HepG2 (cell line): ENCODE measurements at regions not wholly inside any gene's neighbourhood (a gene's known extent, or its start where the extent isn't known, plus 50 kb on each side); places are given as distances from the start of the nearest gene placed in this dataset.

ENCODE experiments used
- ATAC-seq: fragments of 200-7000 bp; cut with Tn5 transposase; 3 replicates; pipeline ENCODE4 v1.9.1; 2020; ENCODE audit warnings: mild to moderate bottlenecking, moderate library complexity
- BruUV-seq: library from RNA; stranded (reverse); fragments of 400-500 nt; replicated peaks from 2 replicates; lab custom pipeline; 2021; lab: Mats Ljungman, UMichigan
- CTCF ChIA-PET: fragments of 300-600 bp; formaldehyde crosslinking; extraction: SDS; loops from one replicate; lab custom pipeline; 2021; ENCODE audit warnings: low total read pairs, inconsistent platforms, low intra/inter-chr PET ratio; lab: Yijun Ruan, JAX
- POLR2A ChIA-PET: fragments of 350-600 bp; sonication (Branson Sonifier 250); formaldehyde crosslinking; loops from one replicate; lab custom pipeline; 2020; ENCODE audit warnings: antibody characterized with exemption, inconsistent platforms; lab: Yijun Ruan, JAX
- DNase-seq: peaks from one replicate; pipeline ENCODE4 v3.0.0-alpha.2; 2015; ENCODE audit warnings: low spot score
- FAIRE-seq: peaks from 3 replicates; lab custom pipeline; 2011; peaks lifted over from hg19 to GRCh38; lab: Jason Lieb, UNC
- H2AFZ ChIP-seq: one replicate; pipeline ENCODE4 v1.6.1; 2011; ENCODE audit warnings: low read length, inconsistent platforms
- H3K27ac ChIP-seq: fragments of 300-600 bp; 3 replicates; pipeline ENCODE4 v1.8.0; 2011; ENCODE audit warnings: mixed run types, mild to moderate bottlenecking, mixed read lengths, low read length, inconsistent platforms; ENCODE audit not compliant: insufficient read depth; ENCODE audit errors: extremely low read length
- H3K27me3 ChIP-seq, 2 experiments: fragments of 200-600 bp in 1 of 2; 2 replicates in 1 of 2; 3 replicates in 1 of 2; pipeline versions ENCODE4 v1.6.0 to v1.8.0; 2011; ENCODE audit warnings: low read length in 2 of 2, mild to moderate bottlenecking in 2 of 2, moderate library complexity in 2 of 2, inconsistent platforms in 1 of 2; ENCODE audit not compliant: insufficient read depth in 2 of 2, control insufficient read depth in 1 of 2
- H3K36me3 ChIP-seq, 2 experiments: fragments of 200-600 bp in 1 of 2; replicated peaks in 1 of 2; 2 replicates in 1 of 2; 3 replicates in 1 of 2; pipeline versions ENCODE4 v1.5.1 to v1.8.0; 2011; ENCODE audit warnings: low read length in 2 of 2, inconsistent platforms in 1 of 2; ENCODE audit not compliant: insufficient read depth in 2 of 2, control insufficient read depth in 1 of 2
- H3K4me1 ChIP-seq: 2 replicates; pipeline ENCODE4 v1.5.1; 2012; ENCODE audit warnings: low read length, inconsistent platforms; ENCODE audit not compliant: insufficient read depth
- H3K4me2 ChIP-seq: 2 replicates; pipeline ENCODE4 v1.6.0; 2011; ENCODE audit warnings: low read depth, low read length, inconsistent platforms
- H3K4me3 ChIP-seq, 3 experiments: fragments of 200-600 bp in 1 of 3; sonication (generic), shearing (Covaris generic) in 1 of 3; replicated peaks in 1 of 3; 2 replicates each; pipeline ENCODE4 v1.5.1; 2011 to 2016; ENCODE audit warnings: low read length in 3 of 3, inconsistent platforms in 2 of 3, low read depth in 2 of 3, mild to moderate bottlenecking in 2 of 3, control low read depth in 1 of 3, mixed read lengths in 1 of 3; ENCODE audit not compliant: insufficient read depth in 1 of 3
- H3K79me2 ChIP-seq: one replicate; pipeline ENCODE4 v1.6.1; 2011; ENCODE audit warnings: low read length, inconsistent platforms; ENCODE audit not compliant: insufficient read depth
- H3K9ac ChIP-seq: 2 replicates; pipeline ENCODE4 v1.6.0; 2011; ENCODE audit warnings: mild to moderate bottlenecking, low read depth, low read length, inconsistent platforms; ENCODE audit not compliant: insufficient read depth
- H3K9me3 ChIP-seq: 2 replicates; pipeline ENCODE4 v1.5.1; 2012; ENCODE audit warnings: mild to moderate bottlenecking, low read length
- H4K20me1 ChIP-seq: 2 replicates; pipeline ENCODE4 v1.6.0; 2011; ENCODE audit warnings: inconsistent platforms, mild to moderate bottlenecking, low read length, moderate library complexity; ENCODE audit not compliant: insufficient read depth
- ATM ChIP-seq: fragments of 450-650 bp; IDR thresholded peaks from 2 replicates; pipeline ENCODE4 v1.7.1; 2017; ENCODE audit warnings: mild to moderate bottlenecking, borderline replicate concordance
- CREBL2 ChIP-seq: sonication (generic); formaldehyde crosslinking; IDR thresholded peaks from 2 replicates; pipeline ENCODE4 v1.8.1; 2023; ENCODE audit warnings: missing genetic modification reagents, mild to moderate bottlenecking, borderline replicate concordance
- HIVEP1 ChIP-seq: sonication (generic); formaldehyde crosslinking; IDR thresholded peaks from 2 replicates; pipeline ENCODE4 v1.4.0; 2020; ENCODE audit warnings: mild to moderate bottlenecking, missing genetic modification reagents
- JARID2 ChIP-seq: sonication (generic); formaldehyde crosslinking; IDR thresholded peaks from 2 replicates; pipeline ENCODE4 v1.8.1; 2023; ENCODE audit warnings: missing genetic modification reagents, inconsistent platforms; ENCODE audit not compliant: insufficient replicate concordance
- POLR2AphosphoS2 ChIP-seq: IDR thresholded peaks from 2 replicates; pipeline ENCODE4 v1.6.1; 2011; ENCODE audit warnings: low read depth, low read length, improper control_type of control experiment
- ZFP37 ChIP-seq: sonication (generic); formaldehyde crosslinking; IDR thresholded peaks from 2 replicates; pipeline ENCODE4 v1.4.0; 2020; ENCODE audit warnings: missing genetic modification reagents, borderline replicate concordance
- ZNF580 ChIP-seq: IDR thresholded peaks from 2 replicates; pipeline ENCODE4 v1.6.1; 2016; ENCODE audit warnings: low read depth, borderline replicate concordance
- ZNF710 ChIP-seq: sonication (generic); formaldehyde crosslinking; IDR thresholded peaks from 2 replicates; pipeline ENCODE4 v1.5.0; 2020; ENCODE audit warnings: mild to moderate bottlenecking, missing genetic modification reagents, borderline replicate concordance
- ZNF720 ChIP-seq: sonication (generic); formaldehyde crosslinking; IDR thresholded peaks from 2 replicates; pipeline ENCODE4 v1.4.0; 2020; ENCODE audit warnings: missing genetic modification reagents
- WGBS: methylation state at CpG from one replicate; pipeline ENCODE4 v1.1.6; 2017; ENCODE audit warnings: low lambda C conversion rate; 5-methylcytosine and 5-hydroxymethylcytosine counted together
- in situ Hi-C: cut with HindIII; loops from 2 replicates; pipeline ENCODE4 v1.10.0; 2017; ENCODE audit warnings: low pct_unique_long_range_greater_than_20kb; ENCODE audit not compliant: extremely low pct_ligation_motif_present
- intact Hi-C: fragments of 100-400 bp; cut with micrococcal nuclease; formaldehyde crosslinking; loops from one replicate; pipeline ENCODE4 v1.10.0; 2022; ENCODE audit not compliant: unreplicated experiment
- TF ChIP-seq, protein P1 (sequence below): sonication (generic); formaldehyde crosslinking; IDR thresholded peaks from 2 replicates; pipeline ENCODE4 v1.4.0; 2020; ENCODE audit warnings: missing genetic modification reagents, borderline replicate concordance
- TF ChIP-seq, protein P2 (sequence below): sonication (generic); formaldehyde crosslinking; IDR thresholded peaks from 2 replicates; pipeline ENCODE4 v1.5.0; 2020; ENCODE audit warnings: missing genetic modification reagents, mild to moderate bottlenecking, borderline replicate concordance

DNA sequence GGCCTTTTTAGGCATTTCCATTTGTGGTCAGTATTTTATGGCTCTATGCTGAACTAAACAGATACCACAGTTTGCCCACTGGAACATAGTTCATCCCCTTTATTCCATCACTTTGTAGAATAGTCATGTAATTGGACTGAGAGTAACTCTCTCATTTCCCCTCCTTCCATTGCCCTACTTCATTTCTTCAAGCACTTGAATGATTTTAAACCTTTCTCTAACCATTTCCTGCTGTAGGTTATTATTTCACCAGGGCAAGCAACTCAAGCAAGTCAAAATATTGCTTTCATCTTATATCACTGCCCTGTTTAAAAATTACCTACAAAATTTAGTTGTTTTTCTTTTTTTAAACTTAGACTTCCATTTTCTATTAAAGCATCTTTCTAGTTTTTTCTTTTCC lies 177.0 kb downstream of the RAP2B start:
- BruUV-seq: no TSS peak
- intact Hi-C loops (no loop called here), in situ Hi-C loops (no loop called here)
- no peaks in the 10 kb centered on the region for H3K27me3 ChIP-seq
- no peak overlapping the region for H3K27ac ChIP-seq
- no peaks in the 10 kb centered on the region for H3K36me3 ChIP-seq
- H3K4me3 ChIP-seq: no peak overlapping the region
- FAIRE-seq (no peak), DNase-seq (no peak), ATAC-seq (no peak)
- H3K79me2 ChIP-seq: no peaks in the 10 kb centered on the region
- no peaks in the 10 kb centered on the region for H4K20me1 ChIP-seq
- H3K4me2 ChIP-seq: no peak overlapping the region
- H3K4me1 ChIP-seq: no peaks in the 10 kb centered on the region
- H2AFZ ChIP-seq: no peak overlapping the region
- POLR2A ChIA-PET: no interaction called here
- TF ChIP-seq POLR2AphosphoS2 (no peak), ZNF710 (no peak), ZNF580 (CRISPR knock-in tag) (no peak)
- H3K9ac ChIP-seq: no peak overlapping the region
- CTCF ChIA-PET: no interaction called here
- H3K9me3 ChIP-seq: 0 out of 2 replicates have a peak, but pooled peaks cover 7% of the 10 kb centered on the region

DNA sequence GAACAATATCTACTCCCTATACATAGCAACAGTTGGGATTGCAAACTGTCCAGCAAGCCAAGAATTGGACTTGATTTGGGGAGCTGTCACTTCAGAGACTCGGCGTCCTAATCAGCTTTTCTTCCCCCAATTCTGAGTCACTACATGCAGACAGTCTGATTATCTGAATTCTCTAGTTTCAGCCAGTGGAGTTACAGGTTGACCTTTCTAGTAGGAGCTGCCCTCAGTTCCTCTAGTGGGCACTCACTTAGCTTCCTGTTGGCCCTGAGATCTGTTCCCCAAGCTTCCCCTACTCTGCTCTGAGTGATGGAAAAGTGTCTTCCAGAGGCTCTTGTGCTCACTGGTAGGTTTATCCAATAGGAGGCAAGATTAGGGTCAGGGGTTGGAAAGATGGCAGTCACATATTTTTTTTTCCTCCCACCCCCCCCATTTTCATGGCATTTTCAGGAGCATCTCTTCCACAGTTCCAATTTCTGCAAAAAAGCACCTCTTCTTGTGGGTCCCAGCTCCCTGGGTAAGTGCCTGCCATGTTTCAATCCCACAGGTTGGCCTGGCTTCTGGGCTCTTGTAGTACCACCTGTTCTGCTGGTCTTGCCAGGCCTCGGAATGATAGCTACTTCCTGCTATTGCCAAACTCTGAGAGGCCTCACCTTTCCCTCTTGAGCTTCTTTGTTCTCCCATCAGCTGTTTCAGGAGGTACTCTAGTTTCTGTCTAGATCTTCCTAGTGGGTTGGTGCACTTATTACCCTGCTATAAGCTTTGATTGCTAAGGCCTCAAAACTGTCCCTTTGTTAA lies 182.2 kb downstream of the RAP2B start:
- ChIA-PET CTCF (no interaction called here), POLR2A (no interaction called here)
- 29% methylated on average over 3 of the region's 3 CpGs for WGBS
- no peak for DNase-seq
- Histone ChIP-seq H3K4me2 (no peak overlapping the region), H3K79me2 (no peaks in the 10 kb centered on the region), H3K4me3 (no peak overlapping the region), H4K20me1 (no peaks in the 10 kb centered on the region), H3K9me3 (0 out of 2 replicates have a peak, but pooled peaks cover 7% of the 10 kb centered on the region), H3K27ac (no peak overlapping the region), H3K4me1 (no peaks in the 10 kb centered on the region), H3K9ac (no peak overlapping the region), H3K36me3 (no peaks in the 10 kb centered on the region), H2AFZ (no peak overlapping the region), H3K27me3 (no peaks in the 10 kb centered on the region)
- in situ Hi-C loops: no loop called here
- ATAC-seq: no peak
- FAIRE-seq: no peak
- intact Hi-C loops: no loop called here
- no TSS peak for BruUV-seq
- TF ChIP-seq, protein P1, sequence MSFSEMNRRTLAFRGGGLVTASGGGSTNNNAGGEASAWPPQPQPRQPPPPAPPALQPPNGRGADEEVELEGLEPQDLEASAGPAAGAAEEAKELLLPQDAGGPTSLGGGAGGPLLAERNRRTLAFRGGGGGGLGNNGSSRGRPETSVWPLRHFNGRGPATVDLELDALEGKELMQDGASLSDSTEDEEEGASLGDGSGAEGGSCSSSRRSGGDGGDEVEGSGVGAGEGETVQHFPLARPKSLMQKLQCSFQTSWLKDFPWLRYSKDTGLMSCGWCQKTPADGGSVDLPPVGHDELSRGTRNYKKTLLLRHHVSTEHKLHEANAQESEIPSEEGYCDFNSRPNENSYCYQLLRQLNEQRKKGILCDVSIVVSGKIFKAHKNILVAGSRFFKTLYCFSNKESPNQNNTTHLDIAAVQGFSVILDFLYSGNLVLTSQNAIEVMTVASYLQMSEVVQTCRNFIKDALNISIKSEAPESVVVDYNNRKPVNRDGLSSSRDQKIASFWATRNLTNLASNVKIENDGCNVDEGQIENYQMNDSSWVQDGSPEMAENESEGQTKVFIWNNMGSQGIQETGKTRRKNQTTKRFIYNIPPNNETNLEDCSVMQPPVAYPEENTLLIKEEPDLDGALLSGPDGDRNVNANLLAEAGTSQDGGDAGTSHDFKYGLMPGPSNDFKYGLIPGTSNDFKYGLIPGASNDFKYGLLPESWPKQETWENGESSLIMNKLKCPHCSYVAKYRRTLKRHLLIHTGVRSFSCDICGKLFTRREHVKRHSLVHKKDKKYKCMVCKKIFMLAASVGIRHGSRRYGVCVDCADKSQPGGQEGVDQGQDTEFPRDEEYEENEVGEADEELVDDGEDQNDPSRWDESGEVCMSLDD (CRISPR knock-in tag): no peak
- TF ChIP-seq ATM: no peak
- TF ChIP-seq, protein P2, sequence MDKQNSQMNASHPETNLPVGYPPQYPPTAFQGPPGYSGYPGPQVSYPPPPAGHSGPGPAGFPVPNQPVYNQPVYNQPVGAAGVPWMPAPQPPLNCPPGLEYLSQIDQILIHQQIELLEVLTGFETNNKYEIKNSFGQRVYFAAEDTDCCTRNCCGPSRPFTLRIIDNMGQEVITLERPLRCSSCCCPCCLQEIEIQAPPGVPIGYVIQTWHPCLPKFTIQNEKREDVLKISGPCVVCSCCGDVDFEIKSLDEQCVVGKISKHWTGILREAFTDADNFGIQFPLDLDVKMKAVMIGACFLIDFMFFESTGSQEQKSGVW (CRISPR knock-in tag): no peak
- no peak for TF ChIP-seq HIVEP1
- no peak for TF ChIP-seq JARID2 (CRISPR knock-in tag)
- TF ChIP-seq ZNF720: no peak
- TF ChIP-seq CREBL2 (CRISPR knock-in tag): no peak
- TF ChIP-seq ZFP37 (CRISPR knock-in tag): no peak
